ENCODE measurements at regions not wholly inside any gene's neighbourhood (a gene's known extent, or its start where the extent isn't known, plus 50 kb on each side); places are given as distances from the start of the nearest gene placed in this dataset.

DNA sequence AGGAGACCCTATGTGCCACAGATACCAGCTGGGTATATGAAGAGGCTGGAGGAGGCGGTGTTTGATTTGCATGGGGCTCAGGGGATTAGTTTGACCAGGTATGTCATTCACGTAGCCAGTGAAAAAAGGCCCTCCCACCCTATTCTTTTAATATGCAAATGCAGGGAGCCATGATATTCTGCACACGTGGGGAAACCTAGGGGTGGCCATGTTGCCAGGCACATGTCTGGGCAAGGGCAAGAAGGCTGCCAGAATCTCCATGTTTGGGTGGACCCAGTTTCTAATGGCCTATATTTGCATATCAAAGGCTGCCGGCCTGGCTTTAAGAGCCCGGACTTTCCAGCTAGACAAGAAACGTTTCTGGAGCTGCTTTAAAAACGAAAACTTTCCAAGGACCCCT, 60.4 kb downstream of the SOX4 start:
- no peaks in the 10 kb centered on the region for H3K4me1 ChIP-seq (ENCODE audit: control insufficient read depth, extremely low read depth, insufficient read depth, low read length)
- BruUV-seq (replicated peaks): no TSS peak
- H3K27me3 ChIP-seq (ENCODE audit: control insufficient read depth in 2 of 2, insufficient read depth in 2 of 2, low read length in 2 of 2): no peaks in the 10 kb centered on the region
- TF ChIP-seq POLR2A (IDR thresholded peaks at IDR 0.05; ENCODE audit: low read depth, low read length) (no peak), FOS (IDR thresholded peaks at IDR 0.05; ENCODE audit: borderline replicate concordance, insufficient read depth, low read length) (no peak), POLR2AphosphoS5 (IDR thresholded peaks at IDR 0.05; ENCODE audit: insufficient read depth, low read depth, low read length) (no peak), JUN (IDR thresholded peaks at IDR 0.05; ENCODE audit: borderline replicate concordance, insufficient read depth, insufficient read length, low read depth) (no peak), MYC (IDR thresholded peaks at IDR 0.05; ENCODE audit: low read depth, low read length) (no peak), GATA2 (IDR thresholded peaks at IDR 0.05; ENCODE audit: insufficient read depth, insufficient read length, low read depth, low read length) (no peak), EZH2 (IDR thresholded peaks at IDR 0.05; ENCODE audit: borderline replicate concordance, low read depth, low read length, severe bottlenecking) (no peak)
- TF ChIP-seq, protein P1, sequence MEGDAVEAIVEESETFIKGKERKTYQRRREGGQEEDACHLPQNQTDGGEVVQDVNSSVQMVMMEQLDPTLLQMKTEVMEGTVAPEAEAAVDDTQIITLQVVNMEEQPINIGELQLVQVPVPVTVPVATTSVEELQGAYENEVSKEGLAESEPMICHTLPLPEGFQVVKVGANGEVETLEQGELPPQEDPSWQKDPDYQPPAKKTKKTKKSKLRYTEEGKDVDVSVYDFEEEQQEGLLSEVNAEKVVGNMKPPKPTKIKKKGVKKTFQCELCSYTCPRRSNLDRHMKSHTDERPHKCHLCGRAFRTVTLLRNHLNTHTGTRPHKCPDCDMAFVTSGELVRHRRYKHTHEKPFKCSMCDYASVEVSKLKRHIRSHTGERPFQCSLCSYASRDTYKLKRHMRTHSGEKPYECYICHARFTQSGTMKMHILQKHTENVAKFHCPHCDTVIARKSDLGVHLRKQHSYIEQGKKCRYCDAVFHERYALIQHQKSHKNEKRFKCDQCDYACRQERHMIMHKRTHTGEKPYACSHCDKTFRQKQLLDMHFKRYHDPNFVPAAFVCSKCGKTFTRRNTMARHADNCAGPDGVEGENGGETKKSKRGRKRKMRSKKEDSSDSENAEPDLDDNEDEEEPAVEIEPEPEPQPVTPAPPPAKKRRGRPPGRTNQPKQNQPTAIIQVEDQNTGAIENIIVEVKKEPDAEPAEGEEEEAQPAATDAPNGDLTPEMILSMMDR (IDR thresholded peaks at IDR 0.05; ENCODE audit: extremely low read depth in 1 of 2, insufficient read depth in 1 of 2, low read depth in 1 of 2, low read length in 2 of 2): no peak
- TF ChIP-seq, protein P2, sequence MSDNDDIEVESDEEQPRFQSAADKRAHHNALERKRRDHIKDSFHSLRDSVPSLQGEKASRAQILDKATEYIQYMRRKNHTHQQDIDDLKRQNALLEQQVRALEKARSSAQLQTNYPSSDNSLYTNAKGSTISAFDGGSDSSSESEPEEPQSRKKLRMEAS (IDR thresholded peaks at IDR 0.05; ENCODE audit: insufficient read depth, insufficient read length): no peak
- H2AFZ ChIP-seq (ENCODE audit: low read depth, low read length): no peak overlapping the region
- no peak overlapping the region for H3K27ac ChIP-seq (ENCODE audit: insufficient read depth, low read depth, low read length)
- H3K36me3 ChIP-seq (ENCODE audit: control insufficient read depth in 2 of 2, extremely low read depth in 1 of 2, insufficient read depth in 2 of 2, low read length in 2 of 2): no peaks in the 10 kb centered on the region
- no peak for DNase-seq (ENCODE audit: low read depth, low spot score)
- CTCF ChIA-PET: no interaction called here
- no peaks in the 10 kb centered on the region for H3K9me3 ChIP-seq (replicated peaks; ENCODE audit: control insufficient read depth, insufficient read depth, low read length)
- dilution Hi-C loops (cut with MboI; ENCODE audit: extremely low pct_ligation_motif_present, low sequenced_read_pairs) (no loop called here), intact Hi-C loops (cut with micrococcal nuclease) (no loop called here)
- no peaks in the 10 kb centered on the region for H4K20me1 ChIP-seq (replicated peaks; ENCODE audit: control insufficient read depth, extremely low read depth, insufficient read depth, low read length)
- no peak overlapping the region for H3K9ac ChIP-seq (replicated peaks; ENCODE audit: extremely low read depth, insufficient read depth, low read length)
- H3K79me2 ChIP-seq (ENCODE audit: control insufficient read depth, insufficient read depth, low read length): no peaks in the 10 kb centered on the region
- no peak for FAIRE-seq
- POLR2A ChIA-PET: no interaction called here
- no peak overlapping the region for H3K4me3 ChIP-seq (replicated peaks in 1 of 3; ENCODE audit: insufficient read depth in 1 of 3, low read depth in 1 of 3, low read length in 3 of 3)
- no peaks in the 10 kb centered on the region for H3K9me1 ChIP-seq (replicated peaks; ENCODE audit: control insufficient read depth, extremely low read depth, insufficient read depth, low read length)
- no peak overlapping the region for H3K4me2 ChIP-seq (ENCODE audit: insufficient read depth, low read length)

Measured in endothelial cell of umbilical vein (primary cell).